Neural progenitor cell (in vitro differentiated cells): ENCODE measurements at regions not wholly inside any gene's neighbourhood (a gene's known extent, or its start where the extent isn't known, plus 50 kb on each side); places are given as distances from the start of the nearest gene placed in this dataset.

Experiments
- EZH2 ChIP-seq: fragments of 200-600 bp; sonication (generic); IDR thresholded peaks from 2 replicates; pipeline ENCODE4 v1.6.1; 2017; ENCODE audit warnings: antibody characterized with exemption, mild to moderate bottlenecking, moderate library complexity
- EZH2phosphoT487 ChIP-seq: fragments of 200-600 bp; sonication (generic); IDR thresholded peaks from 2 replicates; pipeline ENCODE4 v1.6.1; 2017; ENCODE audit warnings: antibody characterized with exemption

DNA sequence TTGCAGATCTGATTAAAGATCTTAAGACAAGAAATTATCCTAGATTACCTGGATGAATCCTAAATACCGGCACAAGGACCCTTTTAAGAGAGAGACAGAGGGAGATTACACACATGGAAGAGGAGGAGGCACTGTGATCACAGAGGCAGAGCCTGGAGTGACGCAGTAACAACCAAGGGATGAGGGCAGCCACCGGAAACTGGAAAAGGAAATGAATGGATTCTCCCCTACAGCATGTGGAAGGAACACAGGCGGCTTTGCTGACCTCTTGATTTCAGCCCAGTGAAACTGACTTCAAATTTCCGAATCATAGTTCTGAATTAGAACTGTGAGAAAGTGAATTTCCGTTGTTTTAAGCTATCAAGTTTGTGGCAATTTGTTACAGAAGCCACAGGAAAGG lies 50.2 kb upstream of the IVNS1ABP start:
- TF ChIP-seq EZH2phosphoT487 (no peak), EZH2 (no peak)
